ENCODE measurements at regions not wholly inside any gene's neighbourhood (a gene's known extent, or its start where the extent isn't known, plus 50 kb on each side); places are given as distances from the start of the nearest gene placed in this dataset.

- CTCF ChIA-PET, result no interaction called here
These were observed 186.1 kb upstream of the B3GALT2 start for GRCh38 chr1:193372553-193372952.

More at GRCh38 chr1:193372553-193372952, 186.1 kb upstream of the B3GALT2 start:
- Histone ChIP-seq H3K79me2 (ENCODE audit: insufficient read depth, low read length) (no peaks in the 10 kb centered on the region), H3K9me3 (ENCODE audit: control insufficient read depth in 1 of 2, insufficient read depth in 1 of 2, low read depth in 1 of 2, low read length in 2 of 2) (no peaks in the 10 kb centered on the region), H3K27ac (ENCODE audit: low read depth, low read length) (no peak overlapping the region), H3K36me3 (ENCODE audit: control insufficient read depth in 1 of 2, insufficient read depth in 2 of 2, low read length in 2 of 2) (no peaks in the 10 kb centered on the region), H3K9ac (ENCODE audit: low read length) (no peak overlapping the region), H3K4me1 (ENCODE audit: control insufficient read depth in 1 of 2, insufficient read depth in 2 of 2, low read length in 2 of 2) (no peaks in the 10 kb centered on the region), H2AFZ (ENCODE audit: low read depth, low read length, poor library complexity, severe bottlenecking) (no peak overlapping the region), H3K27me3 (ENCODE audit: insufficient read depth, low read length) (no peaks in the 10 kb centered on the region), H3K9me2 (ENCODE audit: insufficient read depth) (no peaks in the 10 kb centered on the region), H3K4me3 (replicated peaks in 1 of 2; ENCODE audit: low read depth in 1 of 2, low read length in 2 of 2) (no peak overlapping the region), H3K4me2 (ENCODE audit: low read length) (no peak overlapping the region), H4K20me1 (ENCODE audit: insufficient read depth) (no peaks in the 10 kb centered on the region)
- no TSS peak for BruUV-seq (replicated peaks)
- ATAC-seq (no peak), DNase-seq (ENCODE audit: low read depth, low spot score) (no peak)
- TF ChIP-seq FOSL1 (IDR thresholded peaks at IDR 0.05; ENCODE audit: low read depth), result no peak
- no peak for TF ChIP-seq ATF3 (IDR thresholded peaks at IDR 0.05)
- TF ChIP-seq EZH2phosphoT487 (IDR thresholded peaks at IDR 0.05; ENCODE audit: borderline replicate concordance), result no peak
- TF ChIP-seq CBX3 (IDR thresholded peaks at IDR 0.05; ENCODE audit: low read depth), result no peak
- no peak for TF ChIP-seq POLR2AphosphoS5 (IDR thresholded peaks at IDR 0.05; ENCODE audit: low read depth, low read length)
- no peak for TF ChIP-seq EGR1 (IDR thresholded peaks at IDR 0.05; ENCODE audit: low read depth)
- no peak for TF ChIP-seq EZH2 (IDR thresholded peaks at IDR 0.05)
- no peak for TF ChIP-seq ZBTB33 (IDR thresholded peaks at IDR 0.05; ENCODE audit: extremely low read depth, insufficient replicate concordance, low read length)
- no peak for TF ChIP-seq MAX (IDR thresholded peaks at IDR 0.05)
- no peak for TF ChIP-seq SP1 (IDR thresholded peaks at IDR 0.05; ENCODE audit: low read depth)
- no peak for TF ChIP-seq SRF (IDR thresholded peaks at IDR 0.05; ENCODE audit: low read depth)
- TF ChIP-seq JUND (IDR thresholded peaks at IDR 0.05), result no peak
- no peak for TF ChIP-seq SIN3A (IDR thresholded peaks at IDR 0.05; ENCODE audit: low read depth)
- no peak for TF ChIP-seq RAD21 (IDR thresholded peaks at IDR 0.05; ENCODE audit: low read depth)
- TF ChIP-seq ZNF274 (IDR thresholded peaks at IDR 0.05; ENCODE audit: low read depth, low read length), result no peak
- TF ChIP-seq CTCF (IDR thresholded peaks at IDR 0.05 in 2 of 3, conservative IDR thresholded peaks at IDR 0.05 in 1 of 3; ENCODE audit: borderline replicate concordance in 1 of 3, insufficient read depth in 1 of 3, low read depth in 2 of 3, low read length in 2 of 3), result no peak
- no peak for TF ChIP-seq ZFX (IDR thresholded peaks at IDR 0.05)
- TF ChIP-seq CEBPB (IDR thresholded peaks at IDR 0.05; ENCODE audit: low read depth), result no peak
- no peak for TF ChIP-seq REST (IDR thresholded peaks at IDR 0.05; ENCODE audit: low read depth)
- no peak for TF ChIP-seq YY1 (IDR thresholded peaks at IDR 0.05; ENCODE audit: extremely low read depth, insufficient replicate concordance, low read depth, low read length)
- intact Hi-C loops (cut with micrococcal nuclease), result no loop called here
- ChIA-PET POLR2A (no interaction called here), RAD21 (ENCODE audit: low non-redundant PET in 1 of 2, low total read pairs in 2 of 2, uncharacterized antibody in 2 of 2, unreplicated experiment in 2 of 2) (no interaction called here)

All from HCT116 (cell line).